ENCODE measurements at regions not wholly inside any gene's neighbourhood (a gene's known extent, or its start where the extent isn't known, plus 50 kb on each side); places are given as distances from the start of the nearest gene placed in this dataset.
"Not testable (repeated sequence)": the region's sequence is repeated elsewhere in the genome, so short reads cannot be mapped to it uniquely, and the experiment has no call there.

GRCh38 chr13:44787617-44788016 is 201.7 kb downstream of the NUFIP1 start:
- 0 out of 2 replicates have a peak, but pooled peaks cover 2% of the 10 kb centered on the region for H3K4me1 ChIP-seq (ENCODE audit: control insufficient read depth, insufficient read depth, low read length)
- 0 out of 2 replicates have a peak, but pooled peaks cover 2% of the 10 kb centered on the region for H3K36me3 ChIP-seq (ENCODE audit: control insufficient read depth, insufficient read depth, low read length)
- no peaks in the 10 kb centered on the region for H3K27me3 ChIP-seq (ENCODE audit: control insufficient read depth, insufficient read depth, low read length)
- no peak for DNase-seq (ENCODE audit: low read depth, low spot score)
- WGBS (ENCODE audit: insufficient coverage, insufficient read length): no CpG with 5 or more reads among the region's 7 CpGs
- no peaks in the 10 kb centered on the region for H3K9me3 ChIP-seq (ENCODE audit: control insufficient read depth, insufficient read depth, low read length)
- no peak overlapping the region for H3K27ac ChIP-seq (ENCODE audit: low read length)
- H3K4me3 ChIP-seq (ENCODE audit: low read length): no peak overlapping the region

- H3K9me3 ChIP-seq (ENCODE audit: control insufficient read depth, insufficient read depth, low read length): no peaks in the 10 kb centered on the region
- H3K27me3 ChIP-seq (ENCODE audit: control insufficient read depth, insufficient read depth, low read length): no peaks in the 10 kb centered on the region
- no peak overlapping the region for H3K4me3 ChIP-seq (ENCODE audit: low read length)
- H3K27ac ChIP-seq (ENCODE audit: low read length): no peak overlapping the region
- WGBS (ENCODE audit: insufficient coverage, insufficient read length): no CpG with 5 or more reads among the region's 3 CpGs
- H3K36me3 ChIP-seq (ENCODE audit: control insufficient read depth, insufficient read depth, low read length): 0 out of 2 replicates have a peak, but pooled peaks cover 2% of the 10 kb centered on the region
- DNase-seq (ENCODE audit: low read depth, low spot score): no peak
- 0 out of 2 replicates have a peak, but pooled peaks cover 2% of the 10 kb centered on the region for H3K4me1 ChIP-seq (ENCODE audit: control insufficient read depth, insufficient read depth, low read length)
Measured at GRCh38 chr13:44786756-44787155, 202.5 kb downstream of the NUFIP1 start.

- no peak overlapping the region for H3K27ac ChIP-seq (ENCODE audit: low read length)
- H3K27me3 ChIP-seq (ENCODE audit: control insufficient read depth, insufficient read depth, low read length): no peaks in the 10 kb centered on the region
- H3K4me3 ChIP-seq (ENCODE audit: low read length): no peak overlapping the region
- 0 out of 2 replicates have a peak, but pooled peaks cover 2% of the 10 kb centered on the region for H3K4me1 ChIP-seq (ENCODE audit: control insufficient read depth, insufficient read depth, low read length)
- WGBS (ENCODE audit: insufficient coverage, insufficient read length): no CpG with 5 or more reads among the region's 3 CpGs
- no peak for DNase-seq (ENCODE audit: low read depth, low spot score)
- 0 out of 2 replicates have a peak, but pooled peaks cover 2% of the 10 kb centered on the region for H3K36me3 ChIP-seq (ENCODE audit: control insufficient read depth, insufficient read depth, low read length)
- no peaks in the 10 kb centered on the region for H3K9me3 ChIP-seq (ENCODE audit: control insufficient read depth, insufficient read depth, low read length)
Measured at GRCh38 chr13:44785401-44785800, 203.9 kb downstream of the NUFIP1 start.

GRCh38 chr13:44784708-44785080 is 204.6 kb downstream of the NUFIP1 start:
- Histone ChIP-seq H3K27ac (ENCODE audit: low read length) (no peak overlapping the region), H3K27me3 (ENCODE audit: control insufficient read depth, insufficient read depth, low read length) (no peaks in the 10 kb centered on the region), H3K9me3 (ENCODE audit: control insufficient read depth, insufficient read depth, low read length) (no peaks in the 10 kb centered on the region), H3K4me1 (ENCODE audit: control insufficient read depth, insufficient read depth, low read length) (no peaks in the 10 kb centered on the region), H3K36me3 (ENCODE audit: control insufficient read depth, insufficient read depth, low read length) (0 out of 2 replicates have a peak, but pooled peaks cover 2% of the 10 kb centered on the region), H3K4me3 (ENCODE audit: low read length) (no peak overlapping the region)
- no CpG with 5 or more reads among the region's 2 CpGs for WGBS (ENCODE audit: insufficient coverage, insufficient read length)
- DNase-seq (ENCODE audit: low read depth, low spot score): no peak

- Histone ChIP-seq H3K36me3 (ENCODE audit: control insufficient read depth, insufficient read depth, low read length) (0 out of 2 replicates have a peak, but pooled peaks cover 2% of the 10 kb centered on the region), H3K4me1 (ENCODE audit: control insufficient read depth, insufficient read depth, low read length) (no peaks in the 10 kb centered on the region), H3K4me3 (ENCODE audit: low read length) (no peak overlapping the region), H3K9me3 (ENCODE audit: control insufficient read depth, insufficient read depth, low read length) (no peaks in the 10 kb centered on the region), H3K27me3 (ENCODE audit: control insufficient read depth, insufficient read depth, low read length) (no peaks in the 10 kb centered on the region), H3K27ac (ENCODE audit: low read length) (no peak overlapping the region)
- WGBS (ENCODE audit: insufficient coverage, insufficient read length): no CpG with 5 or more reads among the region's 4 CpGs
- no peak for DNase-seq (ENCODE audit: low read depth, low spot score)
Measured at GRCh38 chr13:44783994-44784707, 205.1 kb downstream of the NUFIP1 start.

GRCh38 chr13:44780591-44781280 is 204.6 kb upstream of the TSC22D1 start:
- H3K4me3 ChIP-seq (ENCODE audit: low read length): no peak overlapping the region
- no peak for DNase-seq (ENCODE audit: low read depth, low spot score)
- H3K36me3 ChIP-seq (ENCODE audit: control insufficient read depth, insufficient read depth, low read length): 0 out of 2 replicates have a peak, but pooled peaks cover 2% of the 10 kb centered on the region
- H3K27ac ChIP-seq (ENCODE audit: low read length): no peak overlapping the region
- no peaks in the 10 kb centered on the region for H3K4me1 ChIP-seq (ENCODE audit: control insufficient read depth, insufficient read depth, low read length)
- no CpG with 5 or more reads among the region's 10 CpGs for WGBS (ENCODE audit: insufficient coverage, insufficient read length)
- no peaks in the 10 kb centered on the region for H3K9me3 ChIP-seq (ENCODE audit: control insufficient read depth, insufficient read depth, low read length)
- no peaks in the 10 kb centered on the region for H3K27me3 ChIP-seq (ENCODE audit: control insufficient read depth, insufficient read depth, low read length)

GRCh38 chr13:44778761-44779484 is 202.8 kb upstream of the TSC22D1 start:
- no CpG with 5 or more reads among the region's 9 CpGs for WGBS (ENCODE audit: insufficient coverage, insufficient read length)
- Histone ChIP-seq H3K9me3 (ENCODE audit: control insufficient read depth, insufficient read depth, low read length) (no peaks in the 10 kb centered on the region), H3K4me3 (ENCODE audit: low read length) (no peak overlapping the region), H3K4me1 (ENCODE audit: control insufficient read depth, insufficient read depth, low read length) (no peaks in the 10 kb centered on the region), H3K36me3 (ENCODE audit: control insufficient read depth, insufficient read depth, low read length) (0 out of 2 replicates have a peak, but pooled peaks cover 2% of the 10 kb centered on the region), H3K27me3 (ENCODE audit: control insufficient read depth, insufficient read depth, low read length) (no peaks in the 10 kb centered on the region), H3K27ac (ENCODE audit: low read length) (no peak overlapping the region)
- DNase-seq (ENCODE audit: low read depth, low spot score): no peak

GRCh38 chr13:44775290-44775689 is 199.2 kb upstream of the TSC22D1 start:
- H3K9me3 ChIP-seq (ENCODE audit: control insufficient read depth, insufficient read depth, low read length); H3K27ac ChIP-seq (ENCODE audit: low read length); DNase-seq (ENCODE audit: low read depth, low spot score); H3K4me1 ChIP-seq (ENCODE audit: control insufficient read depth, insufficient read depth, low read length); H3K27me3 ChIP-seq (ENCODE audit: control insufficient read depth, insufficient read depth, low read length); H3K4me3 ChIP-seq (ENCODE audit: low read length); H3K36me3 ChIP-seq (ENCODE audit: control insufficient read depth, insufficient read depth, low read length): not testable (repeated sequence)
- no CpG with 5 or more reads among the region's 3 CpGs for WGBS (ENCODE audit: insufficient coverage, insufficient read length)

- Histone ChIP-seq H3K27me3 (ENCODE audit: control insufficient read depth, insufficient read depth, low read length) (no peaks in the 10 kb centered on the region), H3K4me1 (ENCODE audit: control insufficient read depth, insufficient read depth, low read length) (no peaks in the 10 kb centered on the region), H3K9me3 (ENCODE audit: control insufficient read depth, insufficient read depth, low read length) (no peaks in the 10 kb centered on the region), H3K36me3 (ENCODE audit: control insufficient read depth, insufficient read depth, low read length) (no peaks in the 10 kb centered on the region), H3K4me3 (ENCODE audit: low read length) (no peak overlapping the region), H3K27ac (ENCODE audit: low read length) (no peak overlapping the region)
- DNase-seq (ENCODE audit: low read depth, low spot score): no peak
- no CpG with 5 or more reads among the region's 5 CpGs for WGBS (ENCODE audit: insufficient coverage, insufficient read length)
Measured at GRCh38 chr13:44770951-44771350, 194.8 kb upstream of the TSC22D1 start.

- Histone ChIP-seq H3K4me3 (ENCODE audit: low read length) (no peak overlapping the region), H3K4me1 (ENCODE audit: control insufficient read depth, insufficient read depth, low read length) (no peaks in the 10 kb centered on the region), H3K36me3 (ENCODE audit: control insufficient read depth, insufficient read depth, low read length) (no peaks in the 10 kb centered on the region), H3K27me3 (ENCODE audit: control insufficient read depth, insufficient read depth, low read length) (no peaks in the 10 kb centered on the region), H3K9me3 (ENCODE audit: control insufficient read depth, insufficient read depth, low read length) (no peaks in the 10 kb centered on the region), H3K27ac (ENCODE audit: low read length) (no peak overlapping the region)
- WGBS (ENCODE audit: insufficient coverage, insufficient read length): no CpG with 5 or more reads among the region's 3 CpGs
- no peak for DNase-seq (ENCODE audit: low read depth, low spot score)
Measured at GRCh38 chr13:44769686-44770085, 193.6 kb upstream of the TSC22D1 start.
